ENCODE measurements at regions not wholly inside any gene's neighbourhood (a gene's known extent, or its start where the extent isn't known, plus 50 kb on each side); places are given as distances from the start of the nearest gene placed in this dataset.

GRCh38 chr9:102135768-102136167, 397.3 kb upstream of the GRIN3A start:
- H3K4me3 ChIP-seq (ENCODE audit: low read depth, low read length) = no peak overlapping the region
- DNase-seq (ENCODE audit: low read depth) = no peak
- TF ChIP-seq, protein P1, sequence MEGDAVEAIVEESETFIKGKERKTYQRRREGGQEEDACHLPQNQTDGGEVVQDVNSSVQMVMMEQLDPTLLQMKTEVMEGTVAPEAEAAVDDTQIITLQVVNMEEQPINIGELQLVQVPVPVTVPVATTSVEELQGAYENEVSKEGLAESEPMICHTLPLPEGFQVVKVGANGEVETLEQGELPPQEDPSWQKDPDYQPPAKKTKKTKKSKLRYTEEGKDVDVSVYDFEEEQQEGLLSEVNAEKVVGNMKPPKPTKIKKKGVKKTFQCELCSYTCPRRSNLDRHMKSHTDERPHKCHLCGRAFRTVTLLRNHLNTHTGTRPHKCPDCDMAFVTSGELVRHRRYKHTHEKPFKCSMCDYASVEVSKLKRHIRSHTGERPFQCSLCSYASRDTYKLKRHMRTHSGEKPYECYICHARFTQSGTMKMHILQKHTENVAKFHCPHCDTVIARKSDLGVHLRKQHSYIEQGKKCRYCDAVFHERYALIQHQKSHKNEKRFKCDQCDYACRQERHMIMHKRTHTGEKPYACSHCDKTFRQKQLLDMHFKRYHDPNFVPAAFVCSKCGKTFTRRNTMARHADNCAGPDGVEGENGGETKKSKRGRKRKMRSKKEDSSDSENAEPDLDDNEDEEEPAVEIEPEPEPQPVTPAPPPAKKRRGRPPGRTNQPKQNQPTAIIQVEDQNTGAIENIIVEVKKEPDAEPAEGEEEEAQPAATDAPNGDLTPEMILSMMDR (conservative IDR thresholded peaks at IDR 0.05; ENCODE audit: low read depth, low read length) = no peak

- no peak for DNase-seq (ENCODE audit: low read depth)
- no peak overlapping the region for H3K4me3 ChIP-seq (ENCODE audit: low read depth, low read length)
- TF ChIP-seq, protein P1 (conservative IDR thresholded peaks at IDR 0.05; ENCODE audit: low read depth, low read length) = no peak
Observed at GRCh38 chr9:102124465-102124864, 386.0 kb upstream of the GRIN3A start.

DNA sequence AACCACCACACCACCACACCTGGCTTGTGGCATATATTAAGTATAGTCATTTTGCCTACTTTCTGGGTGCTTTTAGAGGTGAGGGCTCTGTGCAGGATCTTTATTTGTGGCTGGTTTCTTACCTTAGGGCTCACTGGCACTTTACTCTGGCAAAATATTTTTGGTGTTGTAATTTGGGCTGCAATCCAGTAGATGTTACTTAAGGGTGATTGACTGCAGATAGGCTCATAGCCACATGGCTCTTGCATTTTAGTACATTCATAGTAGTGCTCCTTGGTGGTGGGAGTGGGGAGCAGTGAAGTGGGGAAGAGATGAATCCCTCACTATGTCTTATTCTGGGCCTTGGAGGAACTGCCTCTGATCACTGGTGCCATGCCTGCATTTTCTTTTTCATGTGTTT, 376.1 kb upstream of the GRIN3A start:
- TF ChIP-seq, protein P1 (conservative IDR thresholded peaks at IDR 0.05; ENCODE audit: low read depth, low read length) = no peak
- DNase-seq (ENCODE audit: low read depth) = no peak
- H3K4me3 ChIP-seq (ENCODE audit: low read depth, low read length) = no peak overlapping the region

- TF ChIP-seq, protein P1 (conservative IDR thresholded peaks at IDR 0.05; ENCODE audit: low read depth, low read length) = no peak
- no peak overlapping the region for H3K4me3 ChIP-seq (ENCODE audit: low read depth, low read length)
- DNase-seq (ENCODE audit: low read depth) = no peak
Observed at GRCh38 chr9:102113191-102113590, 374.7 kb upstream of the GRIN3A start.

- DNase-seq (ENCODE audit: low read depth) = no peak
- TF ChIP-seq, protein P1 (conservative IDR thresholded peaks at IDR 0.05; ENCODE audit: low read depth, low read length) = no peak
Observed at GRCh38 chr9:102106439-102106838, 368.0 kb upstream of the GRIN3A start.

GRCh38 chr9:102101723-102102122, 363.3 kb upstream of the GRIN3A start:
- no peak for DNase-seq (ENCODE audit: low read depth)
- TF ChIP-seq, protein P1 (conservative IDR thresholded peaks at IDR 0.05; ENCODE audit: low read depth, low read length) = no peak
- H3K4me3 ChIP-seq (ENCODE audit: low read depth, low read length) = no peak overlapping the region

More at GRCh38 chr9:102106439-102106838, 368.0 kb upstream of the GRIN3A start:
- no peak overlapping the region for H3K4me3 ChIP-seq (ENCODE audit: low read depth, low read length)

DNA sequence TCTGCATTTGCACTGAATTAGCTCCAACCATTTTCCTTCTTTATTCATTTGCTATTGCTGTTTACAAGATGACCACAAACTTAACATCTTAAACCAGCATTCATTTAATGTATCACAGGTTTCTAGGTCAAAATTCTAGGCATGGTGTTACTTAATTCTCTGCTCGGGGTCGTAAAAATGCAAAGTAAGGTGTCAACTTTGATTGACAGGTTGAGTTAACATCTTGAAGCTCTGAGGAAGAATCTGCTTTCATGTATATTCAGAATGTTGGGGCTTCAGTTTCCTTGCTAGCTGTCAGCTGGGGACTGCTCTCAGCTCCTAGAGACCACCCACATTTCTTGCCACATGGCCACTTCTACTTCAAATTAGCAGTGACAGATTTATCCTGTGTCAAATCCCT, 348.7 kb upstream of the GRIN3A start:
- DNase-seq (ENCODE audit: low read depth) = no peak
- no peak overlapping the region for H3K4me3 ChIP-seq (ENCODE audit: low read depth, low read length)
- TF ChIP-seq, protein P1 (conservative IDR thresholded peaks at IDR 0.05; ENCODE audit: low read depth, low read length) = no peak
